ENCODE measurements at regions not wholly inside any gene's neighbourhood (a gene's known extent, or its start where the extent isn't known, plus 50 kb on each side); places are given as distances from the start of the nearest gene placed in this dataset.

DNA sequence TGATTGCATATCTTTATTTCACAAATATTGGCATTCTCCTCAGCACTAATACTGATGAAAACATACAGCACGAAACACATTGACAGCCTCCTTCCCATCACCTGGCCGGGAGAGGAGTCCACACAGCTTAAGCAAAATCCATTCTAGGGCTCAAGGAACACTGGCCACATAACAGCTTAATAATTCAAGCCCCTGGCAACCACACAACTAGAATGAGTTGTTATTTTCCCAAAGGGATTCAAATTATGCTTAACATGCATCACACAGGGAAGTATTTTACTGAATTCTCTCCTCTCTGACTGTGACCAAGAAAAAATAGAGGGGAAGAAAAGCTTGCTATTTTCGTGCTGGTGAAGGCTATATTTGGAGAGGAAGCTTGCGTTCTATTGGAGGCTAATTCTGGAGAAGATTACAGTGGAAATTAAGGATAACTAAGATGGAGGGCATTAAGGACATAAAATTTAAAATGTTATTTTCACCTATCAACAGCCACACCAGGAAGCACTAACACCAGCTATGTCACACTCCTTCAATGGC lies 198.5 kb downstream of the ADGRG6 start:
- Mint-ChIP-seq H3K9me3 (peaks cover 0 to 26% (median 18%) of the 10 kb centered on the region in 9 donors), H3K27ac (no peak overlapping the region)

GRCh38 chr6:142501795-142502194 lies 200.0 kb downstream of the ADGRG6 start:
- Mint-ChIP-seq H3K4me3 (no peak overlapping the region), H3K27me3 (no peaks in the 10 kb centered on the region), H3K9me3 (peaks cover 0 to 26% (median 18%) of the 10 kb centered on the region in 9 donors), H3K27ac (no peak overlapping the region), H3K36me3 (peaks cover 0 to 16% (median 11%) of the 10 kb centered on the region in 3 donors), H3K4me1 (no peaks in the 10 kb centered on the region)
- no peak for ATAC-seq
- POLR2A ChIA-PET, result interaction anchor here (0.6 kb wide), 1 partner anchor 644 kb away, joined by 3 read pairs; no protein-coding TSS in a partner anchor
- no peak for DNase-seq

More for the DNA sequence above, 198.5 kb downstream of the ADGRG6 start:
- no peaks in the 10 kb centered on the region for H3K4me1 Mint-ChIP-seq
- H3K4me3 Mint-ChIP-seq, result no peak overlapping the region
- no peak for ATAC-seq
- no peak for DNase-seq
- peaks cover 0 to 16% (median 11%) of the 10 kb centered on the region in 3 donors for H3K36me3 Mint-ChIP-seq
- POLR2A ChIA-PET, result no interaction called here
- no peaks in the 10 kb centered on the region for H3K27me3 Mint-ChIP-seq

DNA sequence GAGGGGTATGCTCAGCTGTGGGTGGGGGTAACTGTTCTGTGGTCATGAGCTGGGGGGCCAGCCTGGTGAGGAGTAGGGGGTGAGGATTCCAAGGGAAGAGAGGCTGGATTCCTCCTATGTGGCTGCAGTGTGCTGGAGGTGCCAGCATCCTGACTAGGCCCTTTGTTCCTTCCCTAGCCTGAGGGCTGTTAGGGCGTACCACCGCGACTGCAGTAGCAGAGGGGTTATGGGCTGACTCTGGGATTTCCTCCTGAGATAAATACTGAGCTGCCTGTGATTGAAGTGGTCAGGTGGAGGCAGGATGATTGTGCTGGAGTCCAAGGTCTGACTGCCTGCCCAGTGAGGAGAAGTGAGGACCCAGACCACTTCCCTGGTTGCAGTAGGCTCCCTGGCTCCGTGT lies 205.3 kb downstream of the ADGRG6 start:
- Mint-ChIP-seq H3K4me1 (peaks cover 0 to 2% (median 0%) of the 10 kb centered on the region in 4 donors), H3K27ac (no peak overlapping the region), H3K9me3 (peaks cover 0 to 32% (median 17%) of the 10 kb centered on the region in 9 donors), H3K27me3 (no peaks in the 10 kb centered on the region), H3K36me3 (peaks cover 0 to 12% (median 10%) of the 10 kb centered on the region in 3 donors), H3K4me3 (no peak overlapping the region)
- POLR2A ChIA-PET, result no interaction called here
- ATAC-seq (no peak), DNase-seq (no peak)

GRCh38 chr6:142510211-142510610 lies 208.4 kb downstream of the ADGRG6 start:
- H3K36me3 Mint-ChIP-seq, result peaks cover 0 to 12% (median 1%) of the 10 kb centered on the region in 3 donors
- POLR2A ChIA-PET, result no interaction called here
- no peak overlapping the region for H3K4me3 Mint-ChIP-seq
- no peak overlapping the region for H3K27ac Mint-ChIP-seq
- ATAC-seq, result no peak
- H3K9me3 Mint-ChIP-seq, result peaks cover 5 to 26% (median 10%) of the 10 kb centered on the region in 9 donors
- peaks cover 0 to 6% (median 0%) of the 10 kb centered on the region in 5 donors for H3K27me3 Mint-ChIP-seq
- no peak for DNase-seq
- peaks cover 0 to 2% (median under 1%) of the 10 kb centered on the region in 4 donors for H3K4me1 Mint-ChIP-seq

DNA sequence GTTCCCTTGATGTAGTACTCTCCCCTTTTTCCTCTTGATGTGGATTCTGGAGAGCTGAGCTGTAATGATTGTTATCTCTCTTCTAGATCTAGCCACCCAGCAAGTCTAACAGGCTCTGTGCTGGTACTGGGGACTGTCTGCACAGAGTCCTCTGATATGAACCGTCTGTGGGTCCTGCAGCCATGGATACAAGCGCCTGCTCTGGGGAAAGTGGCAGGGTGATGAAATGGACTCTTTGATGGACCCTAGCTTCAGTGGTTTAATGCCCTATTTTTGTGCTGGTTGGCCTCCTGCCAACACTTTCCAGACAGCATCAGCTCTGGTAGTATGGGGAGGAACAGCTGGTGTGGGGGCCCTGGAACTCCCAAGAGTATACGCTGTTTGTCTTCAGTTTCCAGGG lies 216.3 kb downstream of the ADGRG6 start:
- peaks cover 0 to 6% (median 0%) of the 10 kb centered on the region in 5 donors for H3K27me3 Mint-ChIP-seq
- POLR2A ChIA-PET, result no interaction called here
- H3K9me3 Mint-ChIP-seq, result peaks cover 2 to 36% (median 15%) of the 10 kb centered on the region in 9 donors
- peaks cover 0 to 13% (median 3%) of the 10 kb centered on the region in 4 donors for H3K4me1 Mint-ChIP-seq
- H3K27ac Mint-ChIP-seq, result no peak overlapping the region
- H3K36me3 Mint-ChIP-seq, result peaks cover 0 to 17% (median 9%) of the 10 kb centered on the region in 3 donors
- DNase-seq (no peak), ATAC-seq (no peak)
- no peak overlapping the region for H3K4me3 Mint-ChIP-seq

- H3K4me3 Mint-ChIP-seq, result no peak overlapping the region
- H3K27ac Mint-ChIP-seq, result no peak overlapping the region
- peaks cover 0 to 17% (median 6%) of the 10 kb centered on the region in 3 donors for H3K36me3 Mint-ChIP-seq
- no peak for ATAC-seq
- H3K4me1 Mint-ChIP-seq, result peaks cover 0 to 13% (median 3%) of the 10 kb centered on the region in 4 donors
- H3K27me3 Mint-ChIP-seq, result peaks cover 0 to 5% (median 0%) of the 10 kb centered on the region in 5 donors
- H3K9me3 Mint-ChIP-seq, result peaks cover 0 to 33% (median 9%) of the 10 kb centered on the region in 9 donors
- no peak for DNase-seq
- POLR2A ChIA-PET, result no interaction called here
These were observed 217.0 kb downstream of the ADGRG6 start for GRCh38 chr6:142518761-142519160.

DNA sequence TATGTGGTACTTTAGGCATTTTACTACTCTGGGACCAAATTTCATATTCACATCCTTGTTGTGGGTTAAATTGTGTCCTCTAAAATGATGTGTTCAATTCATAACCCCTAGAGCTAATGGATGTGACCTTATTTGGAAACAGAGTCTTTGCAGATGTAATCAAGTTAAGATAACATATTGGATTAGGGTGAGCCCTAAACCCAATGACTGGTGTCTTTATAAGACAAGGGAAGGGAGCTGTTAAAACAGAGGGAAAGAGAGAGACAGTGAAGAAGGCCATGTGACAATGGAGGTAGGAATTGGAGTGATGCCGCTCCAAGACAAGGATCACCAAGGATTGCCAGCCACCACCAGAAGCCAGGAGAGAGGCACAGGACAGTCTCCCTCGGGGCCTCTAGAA lies 220.0 kb downstream of the ADGRG6 start:
- POLR2A ChIA-PET, result no interaction called here
- no peak overlapping the region for H3K4me3 Mint-ChIP-seq
- H3K27ac Mint-ChIP-seq, result no peak overlapping the region
- peaks cover 0 to 9% (median 1%) of the 10 kb centered on the region in 9 donors for H3K9me3 Mint-ChIP-seq
- DNase-seq (no peak), ATAC-seq (no peak)
- H3K4me1 Mint-ChIP-seq, result peaks cover 0 to 6% (median 0%) of the 10 kb centered on the region in 4 donors
- peaks cover 0 to 5% (median 0%) of the 10 kb centered on the region in 3 donors for H3K36me3 Mint-ChIP-seq
- peaks cover 0 to 3% (median 0%) of the 10 kb centered on the region in 5 donors for H3K27me3 Mint-ChIP-seq

- Mint-ChIP-seq H3K4me3 (no peak overlapping the region), H3K36me3 (no peaks in the 10 kb centered on the region), H3K4me1 (peaks cover 0 to 6% (median 0%) of the 10 kb centered on the region in 4 donors), H3K27ac (no peak overlapping the region), H3K27me3 (peaks cover 0 to 3% (median 1%) of the 10 kb centered on the region in 5 donors), H3K9me3 (peaks cover 0 to 2% (median 0%) of the 10 kb centered on the region in 9 donors)
- ATAC-seq (no peak), DNase-seq (no peak)
- POLR2A ChIA-PET, result no interaction called here
These were observed 221.9 kb downstream of the ADGRG6 start for GRCh38 chr6:142523515-142524375.

DNA sequence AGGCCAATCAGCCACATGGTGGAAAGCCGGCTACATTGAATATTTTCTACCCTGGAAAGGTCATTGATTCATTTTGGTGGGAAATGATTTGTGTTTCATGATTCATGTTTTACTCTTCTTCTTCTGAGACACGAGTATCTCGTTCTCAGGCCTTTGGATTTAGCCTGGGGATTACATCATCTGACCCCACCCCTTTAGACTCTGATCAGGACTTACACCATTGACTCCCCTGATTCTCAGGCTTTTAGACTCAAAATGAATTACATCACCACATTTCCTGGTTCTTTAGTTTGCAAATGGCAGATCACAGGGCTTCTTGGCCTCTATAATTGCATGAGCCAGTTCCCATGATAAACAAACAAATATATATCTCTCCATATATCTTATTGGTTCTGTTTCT lies 228.8 kb downstream of the ADGRG6 start:
- peaks cover 0 to 1% (median 0%) of the 10 kb centered on the region in 5 donors for H3K27me3 Mint-ChIP-seq
- peaks cover 0 to 23% (median 12%) of the 10 kb centered on the region in 9 donors for H3K9me3 Mint-ChIP-seq
- POLR2A ChIA-PET, result no interaction called here
- no peaks in the 10 kb centered on the region for H3K4me1 Mint-ChIP-seq
- H3K36me3 Mint-ChIP-seq, result peaks cover 0 to 16% (median 11%) of the 10 kb centered on the region in 3 donors
- ATAC-seq (no peak), DNase-seq (no peak)
- no peak overlapping the region for H3K4me3 Mint-ChIP-seq
- no peak overlapping the region for H3K27ac Mint-ChIP-seq

DNA sequence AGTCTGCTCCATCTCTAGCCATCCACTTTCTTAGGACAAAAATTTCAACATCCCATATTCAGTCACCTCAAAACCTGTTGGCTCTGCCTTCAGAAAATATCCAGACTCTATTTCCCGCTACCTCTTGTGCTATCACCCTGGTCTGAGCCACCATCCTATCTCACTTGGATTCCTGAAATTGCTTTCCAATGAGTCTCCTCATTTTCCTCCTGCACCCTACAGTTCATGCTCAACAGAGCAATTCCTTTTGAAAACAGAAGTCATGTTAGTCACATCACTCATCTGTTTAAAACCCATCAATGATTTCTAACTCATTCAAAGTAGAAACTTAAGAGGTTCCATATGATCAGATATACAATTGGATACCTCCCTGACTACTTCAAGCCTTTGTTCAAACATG lies 229.9 kb downstream of the ADGRG6 start:
- DNase-seq, result no peak
- POLR2A ChIA-PET, result no interaction called here
- Mint-ChIP-seq H3K36me3 (peaks cover 0 to 18% (median 13%) of the 10 kb centered on the region in 3 donors), H3K27me3 (peaks cover 0 to 1% (median 0%) of the 10 kb centered on the region in 5 donors), H3K4me1 (no peaks in the 10 kb centered on the region), H3K27ac (peak overlapping the region in 1 of 10 donors; percentile 30), H3K4me3 (no peak overlapping the region), H3K9me3 (peaks cover 0 to 29% (median 13%) of the 10 kb centered on the region in 9 donors)
- no peak for ATAC-seq

DNA sequence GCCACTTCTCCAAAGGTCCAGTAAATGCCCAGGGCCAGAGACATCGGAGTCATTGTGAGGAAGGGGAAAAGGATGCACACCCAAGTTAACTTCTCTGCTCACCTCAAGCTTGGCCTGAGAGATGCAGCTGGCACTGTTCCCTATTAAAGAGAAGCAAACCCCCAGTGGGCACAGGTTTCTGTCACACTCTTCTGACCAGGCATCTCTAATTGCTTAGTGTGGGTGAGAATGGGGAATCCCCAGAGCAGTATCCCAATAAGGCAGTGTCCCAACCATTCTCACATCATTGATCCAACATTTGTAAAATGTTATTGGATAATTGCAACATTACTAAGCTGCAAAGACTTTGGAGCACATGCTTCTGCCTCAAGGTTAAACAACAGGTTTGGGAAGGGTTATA lies 232.3 kb downstream of the ADGRG6 start:
- H3K36me3 Mint-ChIP-seq, result peaks cover 0 to 18% (median 13%) of the 10 kb centered on the region in 3 donors
- no peak overlapping the region for H3K4me3 Mint-ChIP-seq
- H3K27me3 Mint-ChIP-seq, result no peaks in the 10 kb centered on the region
- H3K9me3 Mint-ChIP-seq, result peaks cover 0 to 32% (median 17%) of the 10 kb centered on the region in 9 donors
- POLR2A ChIA-PET, result interaction anchor here (0.6 kb wide), 1 partner anchor 392 kb away, joined by 3 read pairs; no protein-coding TSS in a partner anchor
- H3K27ac Mint-ChIP-seq, result no peak overlapping the region
- no peak for DNase-seq
- H3K4me1 Mint-ChIP-seq, result peaks cover 0 to 7% (median 1%) of the 10 kb centered on the region in 4 donors
- no peak for ATAC-seq

GRCh38 chr6:142534484-142534883 lies 232.7 kb downstream of the ADGRG6 start:
- Mint-ChIP-seq H3K36me3 (peaks cover 0 to 18% (median 13%) of the 10 kb centered on the region in 3 donors), H3K27ac (no peak overlapping the region), H3K9me3 (peaks cover 0 to 32% (median 17%) of the 10 kb centered on the region in 9 donors), H3K4me3 (no peak overlapping the region), H3K27me3 (no peaks in the 10 kb centered on the region), H3K4me1 (peaks cover 0 to 7% (median 1%) of the 10 kb centered on the region in 4 donors)
- ATAC-seq (no peak), DNase-seq (no peak)
- POLR2A ChIA-PET, result no interaction called here
